B cell (primary cell): ENCODE measurements at regions not wholly inside any gene's neighbourhood (a gene's known extent, or its start where the extent isn't known, plus 50 kb on each side); places are given as distances from the start of the nearest gene placed in this dataset.

Experiments
- EZH2 ChIP-seq: IDR thresholded peaks from 2 replicates; pipeline ENCODE4 v1.6.1; 2012; ENCODE audit warnings: borderline replicate concordance, low read depth, mild to moderate bottlenecking, moderate library complexity, low read length; ENCODE audit not compliant: insufficient read depth, poor library complexity, severe bottlenecking
- TF ChIP-seq, protein P1 (sequence below): fragments of 200-600 bp; IDR thresholded peaks from one replicate; pipeline ENCODE4 v1.8.0; 2022; ENCODE audit warnings: antibody characterized with exemption, mild to moderate bottlenecking

DNA sequence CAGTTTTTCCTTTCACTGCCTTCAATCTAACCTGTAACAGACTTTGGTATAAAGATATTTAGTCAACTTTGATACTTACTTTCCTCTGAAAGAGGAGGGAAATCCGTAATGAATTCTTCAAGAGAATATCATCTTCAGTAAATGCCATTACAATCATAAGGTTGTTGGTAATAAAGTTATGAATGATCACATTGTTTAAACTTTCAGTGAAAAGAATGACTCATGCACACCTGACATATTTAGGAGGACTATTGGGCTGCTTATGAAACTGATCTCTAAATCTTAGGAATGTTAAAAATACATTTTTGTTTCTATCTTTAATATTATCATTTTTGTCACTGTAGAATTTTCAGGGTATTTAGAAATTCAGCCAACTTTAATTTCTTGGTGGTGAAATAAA, 474.7 kb downstream of the SLC16A7 start:
- TF ChIP-seq, protein P1, sequence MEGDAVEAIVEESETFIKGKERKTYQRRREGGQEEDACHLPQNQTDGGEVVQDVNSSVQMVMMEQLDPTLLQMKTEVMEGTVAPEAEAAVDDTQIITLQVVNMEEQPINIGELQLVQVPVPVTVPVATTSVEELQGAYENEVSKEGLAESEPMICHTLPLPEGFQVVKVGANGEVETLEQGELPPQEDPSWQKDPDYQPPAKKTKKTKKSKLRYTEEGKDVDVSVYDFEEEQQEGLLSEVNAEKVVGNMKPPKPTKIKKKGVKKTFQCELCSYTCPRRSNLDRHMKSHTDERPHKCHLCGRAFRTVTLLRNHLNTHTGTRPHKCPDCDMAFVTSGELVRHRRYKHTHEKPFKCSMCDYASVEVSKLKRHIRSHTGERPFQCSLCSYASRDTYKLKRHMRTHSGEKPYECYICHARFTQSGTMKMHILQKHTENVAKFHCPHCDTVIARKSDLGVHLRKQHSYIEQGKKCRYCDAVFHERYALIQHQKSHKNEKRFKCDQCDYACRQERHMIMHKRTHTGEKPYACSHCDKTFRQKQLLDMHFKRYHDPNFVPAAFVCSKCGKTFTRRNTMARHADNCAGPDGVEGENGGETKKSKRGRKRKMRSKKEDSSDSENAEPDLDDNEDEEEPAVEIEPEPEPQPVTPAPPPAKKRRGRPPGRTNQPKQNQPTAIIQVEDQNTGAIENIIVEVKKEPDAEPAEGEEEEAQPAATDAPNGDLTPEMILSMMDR = no peak
- TF ChIP-seq EZH2 = no peak
